Upper lobe of right lung (tissue), 1 donor: ENCODE measurements at regions not wholly inside any gene's neighbourhood (a gene's known extent, or its start where the extent isn't known, plus 50 kb on each side); places are given as distances from the start of the nearest gene placed in this dataset.

Experiments used
- ATAC-seq: fragments of 200-7000 bp; cut with Tn5 transposase; one replicate; pipeline ENCODE4 v1.9.1; 2020; ENCODE audit warnings: mild to moderate bottlenecking, moderate library complexity
- DNase-seq: peaks from one replicate; pipeline ENCODE4 v3.0.0-alpha.2; 2020
- H3K27ac ChIP-seq: fragments of 200-600 bp; one replicate; pipeline ENCODE4 v1.8.0; 2022
- H3K27me3 ChIP-seq: fragments of 200-600 bp; one replicate; pipeline ENCODE4 v1.8.0; 2022; ENCODE audit warnings: mild to moderate bottlenecking
- H3K36me3 ChIP-seq: fragments of 200-600 bp; one replicate; pipeline ENCODE4 v1.8.0; 2022
- H3K4me1 ChIP-seq: fragments of 200-600 bp; one replicate; pipeline ENCODE4 v1.8.0; 2022
- H3K4me3 ChIP-seq: fragments of 200-600 bp; one replicate; pipeline ENCODE4 v1.8.0; 2022; ENCODE audit warnings: mild to moderate bottlenecking
- H3K9me3 ChIP-seq: fragments of 200-600 bp; one replicate; pipeline ENCODE4 v1.8.0; 2022
- CTCF ChIP-seq: fragments of 200-600 bp; IDR thresholded peaks from one replicate; pipeline ENCODE4 v1.8.0; 2022; ENCODE audit warnings: antibody characterized with exemption
- intact Hi-C: fragments of 100-400 bp; cut with DNase I; formaldehyde crosslinking; loops from one replicate; pipeline ENCODE4 v1.11.0; 2022
- donor health status: DM: no; HTN: yes; CAD: no; lungs with severe emphysema.

GRCh38 chr17:22654447-22654846 lies 962.1 kb downstream of the KCNJ18 start:
- no peaks in the 10 kb centered on the region for H3K9me3 ChIP-seq
- no peak overlapping the region for H3K4me3 ChIP-seq
- no peak for DNase-seq
- no peaks in the 10 kb centered on the region for H3K4me1 ChIP-seq
- H3K27ac ChIP-seq, result no peak overlapping the region
- no peak for ATAC-seq
- H3K27me3 ChIP-seq, result no peaks in the 10 kb centered on the region
- no peak for TF ChIP-seq CTCF
- intact Hi-C loops, result no loop called here
- H3K36me3 ChIP-seq, result no peaks in the 10 kb centered on the region

GRCh38 chr17:22669721-22670120 lies 977.4 kb downstream of the KCNJ18 start:
- H3K36me3 ChIP-seq, result no peaks in the 10 kb centered on the region
- DNase-seq (no peak), ATAC-seq (no peak)
- H3K9me3 ChIP-seq, result no peaks in the 10 kb centered on the region
- H3K4me3 ChIP-seq, result no peak overlapping the region
- no peak for TF ChIP-seq CTCF
- H3K27ac ChIP-seq, result no peak overlapping the region
- intact Hi-C loops, result no loop called here
- H3K4me1 ChIP-seq, result no peaks in the 10 kb centered on the region
- no peaks in the 10 kb centered on the region for H3K27me3 ChIP-seq

GRCh38 chr17:22671110-22671509 lies 978.8 kb downstream of the KCNJ18 start:
- intact Hi-C loops, result no loop called here
- Histone ChIP-seq H3K36me3 (no peaks in the 10 kb centered on the region), H3K4me1 (no peaks in the 10 kb centered on the region), H3K27me3 (no peaks in the 10 kb centered on the region), H3K4me3 (no peak overlapping the region), H3K27ac (no peak overlapping the region), H3K9me3 (no peaks in the 10 kb centered on the region)
- no peak for TF ChIP-seq CTCF
- peak; percentile 23 for DNase-seq
- ATAC-seq, result no peak

GRCh38 chr17:22692066-22692805 lies 999.9 kb downstream of the KCNJ18 start:
- DNase-seq, result no peak
- peaks cover 10% of the 10 kb centered on the region for H3K9me3 ChIP-seq
- no peaks in the 10 kb centered on the region for H3K36me3 ChIP-seq
- H3K27ac ChIP-seq, result no peak overlapping the region
- H3K27me3 ChIP-seq, result no peaks in the 10 kb centered on the region
- ATAC-seq, result no peak
- no peaks in the 10 kb centered on the region for H3K4me1 ChIP-seq
- no peak for TF ChIP-seq CTCF
- no peak overlapping the region for H3K4me3 ChIP-seq
- intact Hi-C loops, result no loop called here

GRCh38 chr17:22692806-22693171 lies 1000.5 kb downstream of the KCNJ18 start:
- no peaks in the 10 kb centered on the region for H3K27me3 ChIP-seq
- peaks cover 10% of the 10 kb centered on the region for H3K9me3 ChIP-seq
- H3K4me1 ChIP-seq, result no peaks in the 10 kb centered on the region
- no peak overlapping the region for H3K27ac ChIP-seq
- H3K4me3 ChIP-seq, result no peak overlapping the region
- DNase-seq, result no peak
- no peak for ATAC-seq
- intact Hi-C loops, result no loop called here
- H3K36me3 ChIP-seq, result no peaks in the 10 kb centered on the region
- no peak for TF ChIP-seq CTCF
